Smooth muscle cell of the brain vasculature (primary cell): ENCODE measurements at regions not wholly inside any gene's neighbourhood (a gene's known extent, or its start where the extent isn't known, plus 50 kb on each side); places are given as distances from the start of the nearest gene placed in this dataset.
"Not testable (repeated sequence)": the region's sequence is repeated elsewhere in the genome, so short reads cannot be mapped to it uniquely, and the experiment has no call there.

Experiments used
- DNase-seq: peaks from one replicate; pipeline ENCODE4 v3.0.0-alpha.2; 2012; ENCODE audit warnings: low read depth, low spot score

GRCh38 chr9:115301581-115301980 lies 183.6 kb upstream of the TNC start:
- no peak for DNase-seq

- DNase-seq: no peak
Observed at GRCh38 chr9:115305543-115305942, 187.6 kb upstream of the TNC start.

GRCh38 chr9:115306865-115307264 lies 188.9 kb upstream of the TNC start:
- no peak for DNase-seq

DNA sequence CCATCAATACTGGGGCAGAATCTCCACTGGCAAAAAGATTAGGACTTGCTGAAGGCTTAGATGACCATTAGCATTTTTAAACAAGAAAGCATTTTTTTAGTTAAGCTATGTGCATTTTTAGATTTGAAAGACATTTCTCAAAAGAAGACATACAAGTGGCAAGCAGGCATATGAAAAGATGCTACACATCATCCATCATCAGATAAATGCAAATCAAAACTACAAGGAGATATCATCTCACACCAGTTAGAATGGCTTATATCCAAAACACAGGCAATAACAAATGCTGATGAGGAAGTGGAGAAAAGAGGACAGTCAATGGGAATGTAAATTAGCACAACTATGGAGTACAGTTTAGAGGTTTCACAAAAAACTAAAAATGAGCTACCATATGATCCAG lies 195.6 kb upstream of the TNC start:
- no peak for DNase-seq

DNA sequence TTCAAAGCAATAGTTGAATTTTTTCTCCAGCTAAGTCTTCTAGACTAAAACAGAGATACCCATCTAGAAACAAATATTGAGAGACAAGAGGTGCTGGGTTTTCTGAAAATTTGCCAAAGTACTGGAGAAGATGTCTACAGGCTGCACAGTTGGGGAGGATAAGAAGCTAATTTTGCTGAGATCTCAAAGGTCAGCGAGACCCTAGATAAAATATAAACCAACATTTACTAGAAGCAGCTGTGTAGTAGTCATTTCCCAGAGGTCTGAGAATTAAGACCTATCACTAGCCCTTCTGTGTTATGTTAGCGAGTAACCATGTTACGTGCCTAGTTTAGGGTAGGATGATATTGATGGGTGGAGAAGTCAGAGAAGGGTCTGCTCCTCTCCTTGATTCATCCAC lies 208.5 kb upstream of the TNC start:
- no peak for DNase-seq

- DNase-seq: no peak
Observed at GRCh38 chr9:115327436-115328122, 209.6 kb upstream of the TNC start.

GRCh38 chr9:115328228-115328627 lies 210.3 kb upstream of the TNC start:
- no peak for DNase-seq

- no peak for DNase-seq
Observed at GRCh38 chr9:115328677-115329076, 210.7 kb upstream of the TNC start.

GRCh38 chr9:115333277-115334070 lies 215.5 kb upstream of the TNC start:
- no peak for DNase-seq

- no peak for DNase-seq
Observed at GRCh38 chr9:115335439-115335838, 217.5 kb upstream of the TNC start.

DNA sequence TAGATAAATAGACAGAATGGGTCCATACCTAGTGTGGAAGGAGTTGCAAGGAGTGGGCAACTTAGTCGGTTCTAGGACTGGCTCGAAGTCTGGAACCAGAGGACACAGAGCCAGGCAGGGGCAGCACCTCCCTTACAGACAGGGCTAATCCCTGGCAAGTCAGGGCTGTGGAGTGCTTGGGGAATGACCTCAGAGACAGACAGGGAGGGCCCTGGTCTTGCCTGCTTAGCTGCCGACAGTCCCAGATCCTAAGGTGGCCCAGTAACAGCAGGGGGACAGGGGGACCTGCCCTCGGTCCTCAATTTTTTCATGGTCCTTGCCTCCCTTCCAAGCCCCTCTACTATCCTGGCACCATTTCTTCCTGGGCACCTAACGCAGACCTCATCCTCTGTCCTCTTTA lies 222.4 kb upstream of the TNC start:
- DNase-seq: no peak

GRCh38 chr9:115341426-115341825 lies 223.5 kb upstream of the TNC start:
- no peak for DNase-seq

DNA sequence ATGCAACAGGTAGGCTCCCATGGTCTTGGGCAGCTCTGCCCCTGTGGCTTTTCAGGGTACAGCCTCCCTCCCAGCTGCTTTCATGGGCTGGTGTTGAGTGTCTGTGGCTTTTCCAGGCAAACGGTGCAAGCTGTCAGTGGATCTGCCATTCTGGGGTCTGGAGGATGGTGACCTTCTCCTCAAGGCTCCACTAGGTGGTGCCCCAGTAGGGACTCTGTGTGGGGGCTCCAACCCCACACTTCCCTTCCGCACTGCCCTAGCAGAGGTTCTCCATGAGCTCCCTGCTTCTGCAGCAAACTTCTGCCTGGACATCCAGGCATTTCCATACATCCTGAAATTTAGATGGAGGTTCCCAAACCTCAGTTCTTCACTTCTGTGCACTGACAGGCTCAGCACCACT lies 229.8 kb upstream of the TNC start:
- DNase-seq: not testable (repeated sequence)

GRCh38 chr9:115348936-115349335 lies 231.0 kb upstream of the TNC start:
- not testable (repeated sequence) for DNase-seq

DNA sequence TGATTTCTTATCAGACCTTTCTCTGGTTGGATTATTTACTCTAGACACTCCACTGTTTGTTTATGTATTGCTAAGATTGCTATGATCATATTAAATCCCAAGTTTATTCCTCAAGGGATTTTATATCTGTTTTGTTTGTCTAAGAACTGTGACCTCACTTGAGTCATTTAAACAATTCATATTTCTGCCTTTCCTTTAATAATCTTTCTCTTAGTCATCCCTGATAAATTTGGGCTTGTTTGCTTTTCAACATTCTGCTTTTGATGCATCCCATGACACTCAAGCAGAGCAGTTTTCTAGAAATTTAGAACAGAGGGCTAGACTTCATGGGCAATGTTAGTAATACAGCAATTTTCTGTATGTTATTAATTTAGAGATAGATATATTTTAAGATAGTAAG lies 231.6 kb upstream of the TNC start:
- no peak for DNase-seq

DNA sequence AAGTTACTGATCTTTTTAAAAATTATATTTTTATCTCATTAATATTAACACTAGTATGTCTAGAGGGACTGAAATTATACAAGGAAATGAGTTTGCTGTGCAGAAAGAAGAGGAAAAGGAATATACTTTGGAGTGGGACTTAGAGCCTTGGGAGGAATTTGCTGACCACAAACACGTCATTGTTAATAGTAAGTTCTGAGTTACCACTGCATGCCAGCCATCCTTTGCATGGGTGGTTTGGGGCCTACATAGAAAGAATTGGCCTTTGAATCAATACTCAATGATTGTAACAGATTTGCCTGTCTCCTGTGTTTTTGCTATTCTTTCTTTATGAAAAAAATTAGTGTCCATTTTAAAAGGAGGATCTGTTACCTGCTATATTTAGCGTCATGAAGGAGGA lies 232.6 kb upstream of the TNC start:
- DNase-seq: no peak

DNA sequence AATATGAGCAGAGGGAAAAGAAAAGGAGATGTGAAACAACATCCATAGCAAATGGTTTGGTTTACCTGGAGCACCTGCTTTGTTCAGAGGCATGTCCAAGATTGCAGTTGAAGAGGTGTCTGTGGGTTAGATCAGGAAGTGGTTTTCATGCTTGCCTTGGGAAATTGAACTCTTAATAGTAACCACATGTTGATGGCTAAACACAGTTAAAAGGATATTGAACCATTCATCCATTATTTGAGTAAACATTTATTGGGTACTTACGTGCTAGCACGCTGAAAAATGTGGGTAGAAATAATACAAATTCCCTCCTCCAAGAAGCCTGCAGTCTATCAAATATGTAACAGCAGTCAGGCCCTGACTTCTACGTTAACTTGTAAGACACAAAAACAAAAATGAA lies 235.7 kb upstream of the TNC start:
- DNase-seq: no peak

DNA sequence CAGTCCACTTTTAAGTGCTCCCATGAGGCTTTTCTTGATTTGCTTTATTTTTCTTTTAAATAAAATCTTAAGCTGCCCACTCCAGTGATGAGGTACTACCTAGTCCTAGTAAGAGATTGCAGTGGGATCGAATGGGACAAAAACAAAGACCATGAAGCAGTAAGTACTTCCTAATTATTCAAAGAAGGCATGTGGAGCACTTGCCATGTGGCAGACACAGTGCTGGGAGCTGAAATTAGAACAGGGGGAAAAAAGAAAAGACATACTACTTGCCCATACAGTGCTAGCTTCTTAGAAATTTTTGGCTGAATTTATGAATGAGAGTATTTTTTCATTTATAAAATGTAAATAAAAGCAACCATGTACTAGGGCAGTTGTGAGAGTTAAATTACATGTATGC lies 239.9 kb upstream of the TNC start:
- DNase-seq: no peak

DNA sequence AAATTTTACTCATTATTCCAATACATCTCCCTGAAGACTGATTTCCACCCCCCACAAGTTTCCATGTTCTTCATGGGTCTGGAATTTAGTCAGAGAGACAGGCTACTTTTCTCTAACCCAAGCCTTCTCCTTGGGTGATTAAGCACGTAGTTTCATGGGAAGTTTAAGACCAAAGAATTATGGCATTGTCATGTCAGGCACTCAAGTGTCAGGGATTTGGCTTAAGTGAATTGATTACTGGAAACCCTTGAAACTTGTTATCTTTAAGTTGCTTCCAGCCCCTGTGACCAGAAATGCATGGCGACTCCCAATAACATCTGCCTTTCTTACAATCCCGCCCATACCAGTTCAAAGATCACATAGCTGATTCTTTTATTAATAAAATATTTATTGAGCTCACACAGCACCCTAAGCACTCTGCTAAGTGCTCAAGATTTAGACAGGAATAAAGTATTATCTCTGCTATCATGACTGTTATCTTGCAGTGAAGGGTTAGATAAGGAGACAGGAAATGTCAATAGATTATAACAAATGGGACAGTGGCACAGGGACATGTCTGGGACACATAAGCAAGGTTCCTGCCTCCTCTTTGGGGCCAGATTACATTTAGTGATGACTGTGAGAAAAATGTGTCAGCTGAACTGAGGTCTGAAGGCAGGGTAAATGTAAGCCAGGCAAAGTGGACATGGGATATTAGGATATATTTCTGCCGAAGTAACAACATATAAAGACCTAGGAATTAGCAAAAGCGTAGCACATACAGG lies 241.2 kb upstream of the TNC start:
- DNase-seq: no peak

DNA sequence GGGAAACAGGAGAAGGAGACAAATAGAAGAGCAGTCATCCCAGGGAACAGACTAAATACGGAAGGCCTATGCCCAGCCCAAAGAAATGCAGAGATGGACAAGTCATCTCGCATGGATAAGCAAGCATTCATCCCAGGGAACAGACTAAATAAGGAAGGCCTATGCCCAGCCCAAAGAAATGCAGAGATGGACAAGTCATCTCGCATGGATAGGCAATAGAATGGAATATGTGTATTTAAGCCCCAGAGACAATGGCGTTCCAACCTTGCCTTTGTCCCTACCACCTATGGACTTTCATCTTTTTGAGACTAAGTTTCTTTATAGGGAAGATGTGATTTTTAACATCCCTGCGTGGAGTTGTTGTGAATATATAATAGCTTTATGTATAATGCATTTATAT lies 242.2 kb upstream of the TNC start:
- DNase-seq: no peak

DNA sequence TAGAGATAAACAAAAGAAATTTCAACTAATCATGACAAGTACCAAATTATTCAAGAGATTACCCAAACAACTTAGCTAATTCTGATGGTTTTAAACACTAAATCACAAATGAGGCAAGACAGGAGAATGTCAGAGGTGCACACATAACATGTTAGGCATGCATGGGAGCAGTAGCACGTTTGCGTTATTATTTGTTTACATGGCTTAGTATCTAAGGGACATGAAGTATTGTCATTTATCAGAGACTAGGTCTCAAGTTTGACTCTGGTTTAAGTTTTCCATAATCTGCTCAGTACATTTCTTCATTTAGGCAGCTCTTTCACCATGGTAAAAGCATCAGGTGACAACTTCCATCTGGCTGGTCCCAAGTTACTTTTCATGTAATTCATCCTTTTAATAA lies 244.1 kb upstream of the TNC start:
- DNase-seq: no peak

- DNase-seq: no peak
Observed at GRCh38 chr9:115362640-115363039, 244.7 kb upstream of the TNC start.

- DNase-seq: no peak
Observed at GRCh38 chr9:115364991-115365390, 247.0 kb upstream of the TNC start.
